ENCODE measurements at regions not wholly inside any gene's neighbourhood (a gene's known extent, or its start where the extent isn't known, plus 50 kb on each side); places are given as distances from the start of the nearest gene placed in this dataset.

- H3K9me3 ChIP-seq = no peaks in the 10 kb centered on the region
- WGBS, 2 donors = 83 to 85% methylated on average over 4 to 5 of the region's 5 CpGs
- intact Hi-C loops (cut with DNase I; ENCODE audit: low total_unique reads) = no loop called here
- no peak overlapping the region for H3K27ac ChIP-seq
- no peak for DNase-seq
- no peaks in the 10 kb centered on the region for H3K27me3 ChIP-seq
- no peaks in the 10 kb centered on the region for H3K36me3 ChIP-seq (ENCODE audit: low read depth, missing control alignments)
- H3K4me1 ChIP-seq = no peaks in the 10 kb centered on the region
- no peak overlapping the region for H3K4me3 ChIP-seq
- TF ChIP-seq CTCF (IDR thresholded peaks at IDR 0.05) (no peak), POLR2A (IDR thresholded peaks at IDR 0.05) (no peak)
Observed at GRCh38 chr3:10600726-10601125, 95.3 kb upstream of the ATP2B2 start.

- intact Hi-C loops (cut with DNase I; ENCODE audit: low total_unique reads) = no loop called here
- Histone ChIP-seq H3K4me1 (no peaks in the 10 kb centered on the region), H3K27ac (no peak overlapping the region), H3K9me3 (no peaks in the 10 kb centered on the region), H3K27me3 (no peaks in the 10 kb centered on the region), H3K4me3 (no peak overlapping the region), H3K36me3 (ENCODE audit: low read depth, missing control alignments) (no peaks in the 10 kb centered on the region)
- WGBS, 2 donors = 76 to 83% methylated on average over 5 to 6 of the region's 6 CpGs
- TF ChIP-seq POLR2A (IDR thresholded peaks at IDR 0.05) (no peak), CTCF (IDR thresholded peaks at IDR 0.05) (no peak)
- no peak for DNase-seq
Observed at GRCh38 chr3:10601151-10601856, 95.9 kb upstream of the ATP2B2 start.

GRCh38 chr3:10601857-10602230, 96.5 kb upstream of the ATP2B2 start:
- no peak for TF ChIP-seq CTCF (IDR thresholded peaks at IDR 0.05)
- no peak for TF ChIP-seq POLR2A (IDR thresholded peaks at IDR 0.05)
- Histone ChIP-seq H3K4me3 (no peak overlapping the region), H3K9me3 (no peaks in the 10 kb centered on the region), H3K36me3 (ENCODE audit: low read depth, missing control alignments) (no peaks in the 10 kb centered on the region), H3K27me3 (no peaks in the 10 kb centered on the region), H3K27ac (no peak overlapping the region), H3K4me1 (no peaks in the 10 kb centered on the region)
- intact Hi-C loops (cut with DNase I; ENCODE audit: low total_unique reads) = no loop called here
- WGBS, 2 donors = 63 to 83% methylated on average over 4 to 5 of the region's 5 CpGs
- no peak for DNase-seq

GRCh38 chr3:10602271-10602670, 96.9 kb upstream of the ATP2B2 start:
- H3K4me1 ChIP-seq = no peaks in the 10 kb centered on the region
- no peaks in the 10 kb centered on the region for H3K36me3 ChIP-seq (ENCODE audit: low read depth, missing control alignments)
- intact Hi-C loops (cut with DNase I; ENCODE audit: low total_unique reads) = no loop called here
- H3K27me3 ChIP-seq = no peaks in the 10 kb centered on the region
- 69 to 84% methylated on average over 7 of the region's 7 CpGs for WGBS, 2 donors
- TF ChIP-seq CTCF (IDR thresholded peaks at IDR 0.05) (no peak), POLR2A (IDR thresholded peaks at IDR 0.05) (no peak)
- H3K4me3 ChIP-seq = no peak overlapping the region
- no peak overlapping the region for H3K27ac ChIP-seq
- no peaks in the 10 kb centered on the region for H3K9me3 ChIP-seq
- no peak for DNase-seq

All from testis (tissue), 2 donors.